CD4-positive, CD25-positive, alpha-beta regulatory T cell (primary cell): ENCODE measurements at regions not wholly inside any gene's neighbourhood (a gene's known extent, or its start where the extent isn't known, plus 50 kb on each side); places are given as distances from the start of the nearest gene placed in this dataset.
A peak's percentile ranks its signal among the peaks of the same experiment; 100 is the strongest.

Experiments used
- ATAC-seq, 2 donors: fragments of 150-1000 bp; cut with Tn5 transposase; one replicate each; pipeline ENCODE4 v1.10.0; 2021; ENCODE audit warnings: low read depth in 2 of 2, moderate number of reproducible peaks in 2 of 2, moderate library complexity in 1 of 2
- DNase-seq, 3 donors: peaks; one replicate each; pipeline versions ENCODE4 v3.0.0 to v3.0.0-alpha.2; 2012 to 2022; ENCODE audit warnings: mixed read lengths in 1 of 3
- H3K27ac ChIP-seq: one replicate; pipeline ENCODE4 v1.7.0; 2013; ENCODE audit warnings: mild to moderate bottlenecking, low read length; ENCODE audit not compliant: insufficient read depth, poor library complexity, severe bottlenecking
- H3K27me3 ChIP-seq: one replicate; pipeline ENCODE4 v1.7.0; 2013; ENCODE audit warnings: low read length; ENCODE audit not compliant: control insufficient read depth, insufficient read depth
- H3K36me3 ChIP-seq: one replicate; pipeline ENCODE4 v1.7.0; 2013; ENCODE audit warnings: mild to moderate bottlenecking, low read length, moderate library complexity; ENCODE audit not compliant: control insufficient read depth, insufficient read depth
- H3K4me1 ChIP-seq: 2 replicates; pipeline ENCODE4 v1.7.0; 2013; ENCODE audit warnings: mild to moderate bottlenecking, low read length; ENCODE audit not compliant: insufficient read depth, control insufficient read depth, poor library complexity, severe bottlenecking
- H3K4me3 ChIP-seq: one replicate; pipeline ENCODE4 v1.7.0; 2013; ENCODE audit warnings: low read depth, mild to moderate bottlenecking, low read length, moderate library complexity
- H3K9me3 ChIP-seq, 2 experiments: 1 replicate in 1 of 2; 2 replicates in 1 of 2; pipeline ENCODE4 v1.7.0; 2013; ENCODE audit warnings: low read length in 2 of 2, mild to moderate bottlenecking in 1 of 2, moderate library complexity in 1 of 2; ENCODE audit not compliant: control insufficient read depth in 2 of 2
- H3K27ac Mint-ChIP-seq, 3 donors: one replicate each; pipeline ENCODE4 v1.8.0; 2020 to 2022; ENCODE audit warnings: mild to moderate bottlenecking in 3 of 3, mixed read lengths in 3 of 3, moderate library complexity in 2 of 3
- H3K27me3 Mint-ChIP-seq: one replicate; pipeline ENCODE4 v1.8.0; 2022; ENCODE audit warnings: mild to moderate bottlenecking, mixed read lengths
- H3K36me3 Mint-ChIP-seq: one replicate; pipeline ENCODE4 v1.8.0; 2020; ENCODE audit warnings: mixed read lengths
- H3K4me1 Mint-ChIP-seq, 4 donors: one replicate each; pipeline ENCODE4 v1.8.0; 2020 to 2022; ENCODE audit warnings: mixed read lengths in 4 of 4, mild to moderate bottlenecking in 1 of 4
- H3K4me3 Mint-ChIP-seq, 4 donors: one replicate each; pipeline ENCODE4 v1.8.0; 2020 to 2022; ENCODE audit warnings: mild to moderate bottlenecking in 4 of 4, mixed read lengths in 4 of 4, moderate library complexity in 3 of 4
- H3K9me3 Mint-ChIP-seq, 7 donors: one replicate each; pipeline ENCODE4 v1.8.0; 2020 to 2022; ENCODE audit warnings: mixed read lengths in 7 of 7, mild to moderate bottlenecking in 3 of 7, moderate library complexity in 2 of 7

DNA sequence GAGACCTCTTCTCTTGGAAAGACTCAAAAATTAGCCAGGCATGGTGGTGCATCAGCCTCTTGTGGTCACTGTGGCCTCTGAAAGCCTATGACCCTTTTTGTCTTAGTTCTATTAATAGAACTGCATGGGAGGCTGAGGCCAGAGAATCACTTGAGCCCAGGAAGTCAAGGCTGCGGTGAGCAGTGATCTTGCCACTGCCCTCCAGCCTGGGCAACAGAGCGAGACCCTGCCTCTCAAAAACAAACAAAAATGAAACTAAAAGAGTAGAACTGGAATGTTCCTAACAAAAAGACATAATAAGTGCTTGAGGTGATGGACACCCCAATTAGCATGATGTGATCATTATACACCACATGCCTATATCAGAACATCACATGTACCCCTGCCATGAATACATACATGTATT lies 197.0 kb upstream of the EEA1 start:
- Mint-ChIP-seq H3K9me3 (no peaks in the 10 kb centered on the region), H3K36me3 (no peaks in the 10 kb centered on the region), H3K4me3 (no peak overlapping the region), H3K27ac (no peak overlapping the region), H3K27me3 (peaks cover 5% of the 10 kb centered on the region), H3K4me1 (no peaks in the 10 kb centered on the region)
- Histone ChIP-seq H3K27ac (no peak overlapping the region), H3K9me3 (no peaks in the 10 kb centered on the region), H3K4me3 (no peak overlapping the region), H3K36me3 (no peaks in the 10 kb centered on the region), H3K4me1 (no peaks in the 10 kb centered on the region), H3K27me3 (no peaks in the 10 kb centered on the region)
- ATAC-seq: no peak
- no peak for DNase-seq

DNA sequence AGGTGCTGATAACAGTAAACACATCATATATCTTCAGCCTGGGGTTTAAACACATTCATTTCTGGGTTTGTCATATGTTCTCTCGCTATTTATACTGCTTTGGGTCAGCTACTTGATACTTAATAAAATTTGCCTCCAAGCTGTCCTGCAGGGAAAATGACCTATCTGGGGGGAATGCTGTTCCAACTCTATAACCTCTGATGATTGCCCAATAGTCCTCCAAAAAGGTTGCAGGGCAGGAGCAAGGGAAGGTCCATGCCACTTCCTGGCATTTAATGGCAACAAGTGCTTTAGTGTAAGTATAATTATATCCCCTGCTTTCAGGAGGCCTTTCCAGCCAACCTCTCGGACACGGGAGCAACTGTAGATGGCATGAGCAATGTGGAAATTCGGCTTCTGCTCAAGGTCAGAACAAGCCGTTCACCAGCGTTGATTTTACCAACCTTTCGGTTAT lies 198.0 kb upstream of the EEA1 start:
- H3K27me3 ChIP-seq: no peaks in the 10 kb centered on the region

DNA sequence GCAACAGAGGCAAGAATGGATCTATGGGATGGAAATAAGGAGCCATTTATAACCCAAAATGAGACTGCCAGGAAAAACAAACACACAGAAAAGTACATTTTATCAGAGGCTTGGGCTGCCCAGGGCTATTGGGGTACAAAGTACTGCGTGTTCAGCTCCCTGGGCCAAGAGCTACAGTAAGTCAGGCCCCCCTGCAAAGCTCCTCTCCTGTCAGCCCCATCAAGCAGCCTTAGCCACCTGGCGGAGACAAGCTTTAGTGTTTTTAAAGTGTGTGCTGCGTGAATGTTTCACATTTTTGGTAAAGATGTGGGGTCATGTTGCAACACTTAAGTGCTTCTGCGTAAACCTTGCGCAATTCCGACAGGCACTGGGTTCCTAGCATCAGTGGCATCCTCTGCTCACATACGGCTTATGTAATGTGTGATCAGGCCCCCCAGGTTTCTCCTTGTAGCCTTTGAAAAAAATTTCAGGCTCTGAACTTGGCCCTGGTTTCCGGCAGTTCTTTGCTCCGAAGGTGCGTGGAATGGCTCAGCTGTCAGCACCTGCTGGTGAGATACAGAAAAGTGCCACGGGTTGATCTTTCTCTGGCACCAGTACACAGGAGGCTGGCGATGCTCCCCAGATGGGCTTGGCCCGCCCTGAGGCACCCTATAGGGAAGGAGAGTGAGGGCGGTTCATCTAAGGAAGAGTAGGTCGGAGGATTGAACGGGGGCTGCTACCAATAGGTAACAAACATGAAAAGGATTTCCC lies 198.7 kb upstream of the EEA1 start:
- ATAC-seq: no peak
- Mint-ChIP-seq H3K36me3 (no peaks in the 10 kb centered on the region), H3K27ac (no peak overlapping the region), H3K4me3 (no peak overlapping the region), H3K27me3 (peaks cover 5% of the 10 kb centered on the region), H3K9me3 (peaks cover 0 to 2% (median 0%) of the 10 kb centered on the region in 7 donors), H3K4me1 (no peaks in the 10 kb centered on the region)
- Histone ChIP-seq H3K27me3 (no peaks in the 10 kb centered on the region), H3K36me3 (no peaks in the 10 kb centered on the region), H3K4me1 (no peaks in the 10 kb centered on the region), H3K4me3 (no peak overlapping the region), H3K9me3 (no peaks in the 10 kb centered on the region), H3K27ac (no peak overlapping the region)
- no peak for DNase-seq

More for the DNA sequence above, 198.0 kb upstream of the EEA1 start:
- no peak overlapping the region for H3K27ac ChIP-seq
- ATAC-seq (no peak), DNase-seq (no peak)
- H3K36me3 ChIP-seq: no peaks in the 10 kb centered on the region
- Mint-ChIP-seq H3K9me3 (peaks cover 0 to 2% (median 0%) of the 10 kb centered on the region in 7 donors), H3K4me3 (no peak overlapping the region), H3K4me1 (no peaks in the 10 kb centered on the region), H3K27ac (no peak overlapping the region), H3K27me3 (peaks cover 5% of the 10 kb centered on the region), H3K36me3 (no peaks in the 10 kb centered on the region)
- H3K4me3 ChIP-seq: no peak overlapping the region
- no peaks in the 10 kb centered on the region for H3K9me3 ChIP-seq
- no peaks in the 10 kb centered on the region for H3K4me1 ChIP-seq

DNA sequence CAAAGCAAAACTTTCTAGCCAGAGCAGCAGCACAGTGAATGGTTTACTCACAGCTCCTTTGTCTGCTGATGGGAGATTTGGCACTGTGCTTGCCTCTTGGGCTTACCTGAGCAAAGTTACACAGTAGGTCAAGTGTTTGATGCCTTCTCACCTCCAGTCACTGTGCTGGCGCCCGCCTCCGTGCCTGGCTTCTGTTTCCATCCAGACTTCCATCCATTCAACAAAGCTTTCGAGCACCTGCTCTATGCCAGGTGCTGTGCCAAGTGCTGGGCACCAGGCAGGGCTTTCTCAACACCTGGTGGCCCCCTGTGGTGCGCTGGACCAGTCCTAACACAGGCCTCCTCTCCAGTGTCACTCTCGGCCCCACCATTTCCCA lies 199.2 kb upstream of the EEA1 start:
- H3K9me3 ChIP-seq: no peaks in the 10 kb centered on the region
- no peaks in the 10 kb centered on the region for H3K4me1 ChIP-seq
- Mint-ChIP-seq H3K4me1 (no peaks in the 10 kb centered on the region), H3K36me3 (no peaks in the 10 kb centered on the region), H3K27ac (no peak overlapping the region), H3K4me3 (no peak overlapping the region), H3K9me3 (peaks cover 0 to 2% (median 0%) of the 10 kb centered on the region in 7 donors), H3K27me3 (peaks cover 5% of the 10 kb centered on the region)
- DNase-seq (no peak), ATAC-seq (no peak)
- H3K4me3 ChIP-seq: no peak overlapping the region
- H3K27ac ChIP-seq: no peak overlapping the region
- no peaks in the 10 kb centered on the region for H3K27me3 ChIP-seq
- H3K36me3 ChIP-seq: no peaks in the 10 kb centered on the region

DNA sequence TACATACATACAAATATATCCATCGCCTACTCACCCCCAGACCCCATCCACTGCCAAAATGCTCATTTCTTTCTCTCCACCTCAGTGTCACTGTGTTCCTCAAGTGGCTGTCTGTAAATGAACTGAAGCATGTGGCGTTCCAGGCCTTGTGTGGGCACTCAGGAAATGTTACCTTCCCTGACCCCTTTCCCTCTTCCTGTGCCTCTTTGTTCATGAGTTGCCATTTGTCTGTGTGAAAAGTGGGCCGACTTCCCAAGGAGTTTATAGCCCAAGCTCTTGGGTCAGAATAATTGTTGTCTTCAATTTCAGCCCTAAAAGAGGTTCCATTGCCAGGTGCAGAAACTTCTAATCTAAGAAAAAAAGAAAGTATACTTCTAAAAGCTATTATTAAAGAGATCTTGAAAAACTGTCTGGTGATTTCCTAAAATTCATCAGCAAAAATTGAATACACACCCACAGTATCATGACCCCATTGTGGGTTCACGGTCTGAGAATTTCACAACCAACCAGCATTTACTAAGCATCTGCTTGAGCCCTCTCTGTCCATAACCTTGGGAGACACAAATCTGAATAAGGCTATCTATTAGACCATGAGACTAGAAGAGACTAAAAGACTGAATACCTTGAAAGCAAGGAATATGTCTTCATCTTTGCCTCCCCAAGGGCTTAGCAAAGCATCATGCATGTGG lies 201.4 kb upstream of the EEA1 start:
- peaks cover 0 to 2% (median 0%) of the 10 kb centered on the region in 7 donors for H3K9me3 Mint-ChIP-seq
- H3K4me3 Mint-ChIP-seq: no peak overlapping the region
- no peaks in the 10 kb centered on the region for H3K27me3 ChIP-seq
- DNase-seq: no peak
- no peaks in the 10 kb centered on the region for H3K36me3 Mint-ChIP-seq
- H3K27ac ChIP-seq: no peak overlapping the region
- H3K27ac Mint-ChIP-seq: no peak overlapping the region
- peaks cover 3 to 8% (median 7%) of the 10 kb centered on the region in 4 donors for H3K4me1 Mint-ChIP-seq
- ATAC-seq: no peak
- no peaks in the 10 kb centered on the region for H3K36me3 ChIP-seq
- no peak overlapping the region for H3K4me3 ChIP-seq
- no peaks in the 10 kb centered on the region for H3K9me3 ChIP-seq
- H3K4me1 ChIP-seq: peaks cover 4% of the 10 kb centered on the region
- peaks cover 5% of the 10 kb centered on the region for H3K27me3 Mint-ChIP-seq

DNA sequence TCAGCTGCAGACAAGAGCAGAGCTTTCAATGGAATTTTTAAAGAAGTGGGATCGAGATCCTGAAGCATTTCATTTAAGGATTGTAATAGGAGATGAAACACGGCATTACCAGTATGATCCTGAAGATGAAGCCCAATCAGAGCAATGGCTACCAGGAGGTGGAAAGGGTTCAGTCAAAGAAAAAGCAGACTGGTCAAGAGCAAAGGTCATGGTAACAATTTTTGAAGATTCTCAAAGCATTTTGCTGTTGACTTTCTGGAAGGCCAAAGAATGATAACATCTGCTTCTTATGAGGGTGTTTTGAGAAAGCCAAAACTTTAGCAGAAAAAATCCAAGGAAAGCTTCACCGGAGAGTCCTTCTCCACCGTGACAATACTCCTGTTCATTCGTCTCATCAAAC lies 204.3 kb upstream of the EEA1 start:
- Mint-ChIP-seq H3K9me3 (peaks cover 0 to 2% (median 0%) of the 10 kb centered on the region in 7 donors), H3K27me3 (peaks cover 10% of the 10 kb centered on the region), H3K27ac (no peak overlapping the region), H3K4me3 (no peak overlapping the region), H3K4me1 (peaks cover 5 to 12% (median 8%) of the 10 kb centered on the region in 4 donors), H3K36me3 (no peaks in the 10 kb centered on the region)
- Histone ChIP-seq H3K27me3 (no peaks in the 10 kb centered on the region), H3K4me3 (no peak overlapping the region), H3K36me3 (no peaks in the 10 kb centered on the region), H3K27ac (no peak overlapping the region), H3K4me1 (peaks cover 4% of the 10 kb centered on the region), H3K9me3 (no peaks in the 10 kb centered on the region)
- DNase-seq (no peak), ATAC-seq (no peak)

DNA sequence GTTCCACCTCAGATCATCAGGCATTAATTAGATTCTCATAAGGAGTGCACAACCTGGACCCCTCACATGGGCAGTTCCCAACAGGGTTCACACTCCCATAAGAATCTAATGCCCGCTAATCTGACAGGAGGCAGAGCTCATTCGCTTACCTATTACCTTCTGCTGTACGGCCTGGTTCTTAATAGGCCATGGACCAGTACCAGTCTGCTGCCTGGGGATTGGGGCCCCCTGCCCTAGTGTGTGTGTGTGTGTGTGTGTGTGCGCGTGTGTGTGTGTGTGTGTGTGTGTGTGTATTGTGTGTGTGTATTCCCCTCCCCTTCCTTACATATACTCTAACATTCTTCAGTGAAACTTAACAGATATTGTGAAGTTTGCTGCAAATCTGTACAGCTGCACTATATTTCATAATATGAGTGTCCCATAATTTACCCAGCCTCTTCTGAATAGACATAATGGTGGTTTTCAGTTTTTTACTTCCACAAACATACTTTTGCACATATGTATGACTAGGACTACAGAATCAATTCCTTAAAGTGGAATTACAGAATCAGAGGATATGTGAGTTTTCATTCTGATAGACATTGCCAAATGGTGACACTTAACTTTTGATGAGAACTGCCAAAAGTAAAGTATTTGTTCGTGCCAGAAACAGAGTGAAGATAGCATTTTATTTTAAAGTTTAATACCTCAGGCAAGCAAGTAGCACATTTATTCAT lies 205.2 kb upstream of the EEA1 start:
- H3K36me3 ChIP-seq: no peaks in the 10 kb centered on the region
- H3K27me3 Mint-ChIP-seq: peaks cover 10% of the 10 kb centered on the region
- no peak overlapping the region for H3K27ac ChIP-seq
- peaks cover 4% of the 10 kb centered on the region for H3K4me1 ChIP-seq
- peaks cover 5 to 12% (median 8%) of the 10 kb centered on the region in 4 donors for H3K4me1 Mint-ChIP-seq
- DNase-seq: no peak
- H3K27me3 ChIP-seq: no peaks in the 10 kb centered on the region
- no peaks in the 10 kb centered on the region for H3K9me3 ChIP-seq
- H3K9me3 Mint-ChIP-seq: peaks cover 0 to 2% (median 0%) of the 10 kb centered on the region in 7 donors
- H3K4me3 ChIP-seq: no peak overlapping the region
- H3K36me3 Mint-ChIP-seq: no peaks in the 10 kb centered on the region
- peak overlapping the region in 1 of 3 donors; percentile 38 for H3K27ac Mint-ChIP-seq
- no peak for ATAC-seq
- H3K4me3 Mint-ChIP-seq: no peak overlapping the region
